HepG2 (cell line): ENCODE measurements at regions not wholly inside any gene's neighbourhood (a gene's known extent, or its start where the extent isn't known, plus 50 kb on each side); places are given as distances from the start of the nearest gene placed in this dataset.

ENCODE experiments used
- ATAC-seq: fragments of 200-7000 bp; cut with Tn5 transposase; 3 replicates; pipeline ENCODE4 v1.9.1; 2020; ENCODE audit warnings: mild to moderate bottlenecking, moderate library complexity
- BruUV-seq: library from RNA; stranded (reverse); fragments of 400-500 nt; replicated peaks from 2 replicates; lab custom pipeline; 2021; lab: Mats Ljungman, UMichigan
- CTCF ChIA-PET: fragments of 300-600 bp; formaldehyde crosslinking; extraction: SDS; loops from one replicate; lab custom pipeline; 2021; ENCODE audit warnings: low total read pairs, inconsistent platforms, low intra/inter-chr PET ratio; lab: Yijun Ruan, JAX
- POLR2A ChIA-PET: fragments of 350-600 bp; sonication (Branson Sonifier 250); formaldehyde crosslinking; loops from one replicate; lab custom pipeline; 2020; ENCODE audit warnings: antibody characterized with exemption, inconsistent platforms; lab: Yijun Ruan, JAX
- DNase-seq: peaks from one replicate; pipeline ENCODE4 v3.0.0-alpha.2; 2015; ENCODE audit warnings: low spot score
- FAIRE-seq: peaks from 3 replicates; lab custom pipeline; 2011; peaks lifted over from hg19 to GRCh38; lab: Jason Lieb, UNC
- H2AFZ ChIP-seq: one replicate; pipeline ENCODE4 v1.6.1; 2011; ENCODE audit warnings: low read length, inconsistent platforms
- H3K27ac ChIP-seq: fragments of 300-600 bp; 3 replicates; pipeline ENCODE4 v1.8.0; 2011; ENCODE audit warnings: mixed run types, mild to moderate bottlenecking, mixed read lengths, low read length, inconsistent platforms; ENCODE audit not compliant: insufficient read depth; ENCODE audit errors: extremely low read length
- H3K27me3 ChIP-seq, 2 experiments: fragments of 200-600 bp in 1 of 2; 2 replicates in 1 of 2; 3 replicates in 1 of 2; pipeline versions ENCODE4 v1.6.0 to v1.8.0; 2011; ENCODE audit warnings: low read length in 2 of 2, mild to moderate bottlenecking in 2 of 2, moderate library complexity in 2 of 2, inconsistent platforms in 1 of 2; ENCODE audit not compliant: insufficient read depth in 2 of 2, control insufficient read depth in 1 of 2
- H3K36me3 ChIP-seq, 2 experiments: fragments of 200-600 bp in 1 of 2; replicated peaks in 1 of 2; 2 replicates in 1 of 2; 3 replicates in 1 of 2; pipeline versions ENCODE4 v1.5.1 to v1.8.0; 2011; ENCODE audit warnings: low read length in 2 of 2, inconsistent platforms in 1 of 2; ENCODE audit not compliant: insufficient read depth in 2 of 2, control insufficient read depth in 1 of 2
- H3K4me1 ChIP-seq: 2 replicates; pipeline ENCODE4 v1.5.1; 2012; ENCODE audit warnings: low read length, inconsistent platforms; ENCODE audit not compliant: insufficient read depth
- H3K4me2 ChIP-seq: 2 replicates; pipeline ENCODE4 v1.6.0; 2011; ENCODE audit warnings: low read depth, low read length, inconsistent platforms
- H3K4me3 ChIP-seq, 3 experiments: fragments of 200-600 bp in 1 of 3; sonication (generic), shearing (Covaris generic) in 1 of 3; replicated peaks in 1 of 3; 2 replicates each; pipeline ENCODE4 v1.5.1; 2011 to 2016; ENCODE audit warnings: low read length in 3 of 3, inconsistent platforms in 2 of 3, low read depth in 2 of 3, mild to moderate bottlenecking in 2 of 3, control low read depth in 1 of 3, mixed read lengths in 1 of 3; ENCODE audit not compliant: insufficient read depth in 1 of 3
- H3K79me2 ChIP-seq: one replicate; pipeline ENCODE4 v1.6.1; 2011; ENCODE audit warnings: low read length, inconsistent platforms; ENCODE audit not compliant: insufficient read depth
- H3K9ac ChIP-seq: 2 replicates; pipeline ENCODE4 v1.6.0; 2011; ENCODE audit warnings: mild to moderate bottlenecking, low read depth, low read length, inconsistent platforms; ENCODE audit not compliant: insufficient read depth
- H3K9me3 ChIP-seq: 2 replicates; pipeline ENCODE4 v1.5.1; 2012; ENCODE audit warnings: mild to moderate bottlenecking, low read length
- H4K20me1 ChIP-seq: 2 replicates; pipeline ENCODE4 v1.6.0; 2011; ENCODE audit warnings: inconsistent platforms, mild to moderate bottlenecking, low read length, moderate library complexity; ENCODE audit not compliant: insufficient read depth
- ATAD3A ChIP-seq: sonication (generic); formaldehyde crosslinking; IDR thresholded peaks from 2 replicates; pipeline ENCODE4 v1.4.0; 2020; ENCODE audit warnings: missing genetic modification reagents
- FOXC1 ChIP-seq: sonication (generic); formaldehyde crosslinking; IDR thresholded peaks from 2 replicates; pipeline ENCODE4 v1.8.0; 2022; ENCODE audit warnings: mild to moderate bottlenecking, missing genetic modification reagents, borderline replicate concordance
- HNRNPH1 ChIP-seq: fragments of 200-400 bp; formaldehyde crosslinking; optimal IDR thresholded peaks from 2 replicates; pipeline ENCODE3; 2017; ENCODE audit warnings: mild to moderate bottlenecking, low read depth, low read length
- PAF1 ChIP-seq: IDR thresholded peaks from 2 replicates; pipeline ENCODE4 v1.6.1; 2016; ENCODE audit warnings: missing genetic modification reagents, missing compliant biosample characterization
- PRDM15 ChIP-seq: sonication (generic); formaldehyde crosslinking; IDR thresholded peaks from 2 replicates; pipeline ENCODE4 v1.4.0; 2020; ENCODE audit warnings: missing genetic modification reagents
- TCF7 ChIP-seq: sonication (generic); IDR thresholded peaks from 2 replicates; pipeline ENCODE4 v1.6.1; 2016; ENCODE audit warnings: antibody characterized with exemption, low read depth
- TFAP4 ChIP-seq: sonication (generic); IDR thresholded peaks from 2 replicates; pipeline ENCODE4 v1.6.1; 2016; ENCODE audit warnings: low read depth, borderline replicate concordance
- ZBTB21 ChIP-seq: sonication (generic); formaldehyde crosslinking; IDR thresholded peaks from 2 replicates; pipeline ENCODE4 v1.4.0; 2020; ENCODE audit warnings: missing genetic modification reagents
- ZNF10 ChIP-seq: sonication (generic); formaldehyde crosslinking; IDR thresholded peaks from 2 replicates; pipeline ENCODE4 v1.4.0; 2020; ENCODE audit warnings: mild to moderate bottlenecking, low read depth, missing genetic modification reagents, borderline replicate concordance
- ZNF275 ChIP-seq: sonication (generic); formaldehyde crosslinking; IDR thresholded peaks from 2 replicates; pipeline ENCODE4 v1.8.0; 2022; ENCODE audit warnings: missing genetic modification reagents, mild to moderate bottlenecking, inconsistent platforms, borderline replicate concordance
- WGBS: methylation state at CpG from one replicate; pipeline ENCODE4 v1.1.6; 2017; ENCODE audit warnings: low lambda C conversion rate; 5-methylcytosine and 5-hydroxymethylcytosine counted together
- in situ Hi-C: cut with HindIII; loops from 2 replicates; pipeline ENCODE4 v1.10.0; 2017; ENCODE audit warnings: low pct_unique_long_range_greater_than_20kb; ENCODE audit not compliant: extremely low pct_ligation_motif_present
- intact Hi-C: fragments of 100-400 bp; cut with micrococcal nuclease; formaldehyde crosslinking; loops from one replicate; pipeline ENCODE4 v1.10.0; 2022; ENCODE audit not compliant: unreplicated experiment

GRCh38 chr11:119496997-119497396, 74.0 kb upstream of the THY1 start:
- no peaks in the 10 kb centered on the region for H4K20me1 ChIP-seq
- H3K4me3 ChIP-seq, result no peak overlapping the region
- H3K9me3 ChIP-seq, result no peaks in the 10 kb centered on the region
- DNase-seq (no peak), FAIRE-seq (no peak), ATAC-seq (no peak)
- H2AFZ ChIP-seq, result no peak overlapping the region
- H3K4me2 ChIP-seq, result no peak overlapping the region
- H3K36me3 ChIP-seq, result no peaks in the 10 kb centered on the region
- TF ChIP-seq HNRNPH1 (no peak), TFAP4 (no peak), TCF7 (no peak), ATAD3A (CRISPR knock-in tag) (no peak), ZNF275 (no peak), ZBTB21 (CRISPR knock-in tag) (no peak), ZNF10 (CRISPR knock-in tag) (no peak), PAF1 (CRISPR knock-in tag) (no peak), FOXC1 (CRISPR knock-in tag) (no peak), PRDM15 (CRISPR knock-in tag) (no peak)
- no peak overlapping the region for H3K9ac ChIP-seq
- CTCF ChIA-PET, result no interaction called here
- intact Hi-C loops (no loop called here), in situ Hi-C loops (no loop called here)
- BruUV-seq, result no TSS peak
- 0% methylated on average over 2 of the region's 2 CpGs for WGBS
- H3K27me3 ChIP-seq, result peaks cover 1 to 35% of the 10 kb centered on the region in 2 experiments; a peak in 4 of 5 replicates
- no peaks in the 10 kb centered on the region for H3K79me2 ChIP-seq
- H3K4me1 ChIP-seq, result no peaks in the 10 kb centered on the region
- POLR2A ChIA-PET, result no interaction called here
- H3K27ac ChIP-seq, result no peak overlapping the region
